Activated CD4-positive, alpha-beta T cell treated with anti-CD3 and anti-CD28 coated beads, Interleukin-2, amount 50 U/mL, for 1 hour (primary cell): ENCODE measurements at regions not wholly inside any gene's neighbourhood (a gene's known extent, or its start where the extent isn't known, plus 50 kb on each side); places are given as distances from the start of the nearest gene placed in this dataset.

ENCODE experiments used
- DNase-seq: peaks from one replicate; pipeline ENCODE4 v3.0.0-alpha.2; 2020

- no peak for DNase-seq
Observed at GRCh38 chr2:220001751-220002150, 374.3 kb downstream of the SLC4A3 start.

- DNase-seq: no peak
Observed at GRCh38 chr2:220002251-220002650, 374.8 kb downstream of the SLC4A3 start.

- DNase-seq: no peak
Observed at GRCh38 chr2:220002699-220003098, 375.3 kb downstream of the SLC4A3 start.

GRCh38 chr2:220005362-220005761, 377.9 kb downstream of the SLC4A3 start:
- no peak for DNase-seq

- no peak for DNase-seq
Observed at GRCh38 chr2:220006152-220006621, 378.8 kb downstream of the SLC4A3 start.

- no peak for DNase-seq
Observed at GRCh38 chr2:220011859-220012258, 384.4 kb downstream of the SLC4A3 start.

- DNase-seq: no peak
Observed at GRCh38 chr2:220014961-220015360, 387.5 kb downstream of the SLC4A3 start.

GRCh38 chr2:220015576-220015975, 388.1 kb downstream of the SLC4A3 start:
- DNase-seq: no peak

- no peak for DNase-seq
Observed at GRCh38 chr2:220025207-220025606, 397.8 kb downstream of the SLC4A3 start.

GRCh38 chr2:220029013-220029412, 401.6 kb downstream of the SLC4A3 start:
- DNase-seq: no peak

GRCh38 chr2:220033546-220033945, 406.1 kb downstream of the SLC4A3 start:
- DNase-seq: no peak

- no peak for DNase-seq
Observed at GRCh38 chr2:220034426-220035130, 407.1 kb downstream of the SLC4A3 start.

GRCh38 chr2:220036431-220036830, 409.0 kb downstream of the SLC4A3 start:
- no peak for DNase-seq

GRCh38 chr2:220040346-220040745, 412.9 kb downstream of the SLC4A3 start:
- no peak for DNase-seq

GRCh38 chr2:220041447-220041846, 414.0 kb downstream of the SLC4A3 start:
- DNase-seq: no peak

- no peak for DNase-seq
Observed at GRCh38 chr2:220043155-220043989, 415.9 kb downstream of the SLC4A3 start.

GRCh38 chr2:220043990-220044335, 416.5 kb downstream of the SLC4A3 start:
- no peak for DNase-seq

- no peak for DNase-seq
Observed at GRCh38 chr2:220044383-220044782, 417.0 kb downstream of the SLC4A3 start.

GRCh38 chr2:220046507-220046906, 419.1 kb downstream of the SLC4A3 start:
- no peak for DNase-seq

- DNase-seq: no peak
Observed at GRCh38 chr2:220051716-220052115, 424.3 kb downstream of the SLC4A3 start.

- DNase-seq: no peak
Observed at GRCh38 chr2:220053919-220054318, 426.5 kb downstream of the SLC4A3 start.

GRCh38 chr2:220057391-220057790, 430.0 kb downstream of the SLC4A3 start:
- DNase-seq: no peak

- DNase-seq: no peak
Observed at GRCh38 chr2:220057916-220058315, 430.5 kb downstream of the SLC4A3 start.
